ENCODE measurements at regions not wholly inside any gene's neighbourhood (a gene's known extent, or its start where the extent isn't known, plus 50 kb on each side); places are given as distances from the start of the nearest gene placed in this dataset.
A peak's percentile ranks its signal among the peaks of the same experiment; 100 is the strongest.

GRCh38 chr1:239587574-239588369, 201.4 kb downstream of the CHRM3 start:
- no peak for TF ChIP-seq POLR2A (IDR thresholded peaks at IDR 0.05)
- no peak for TF ChIP-seq CTCF (IDR thresholded peaks at IDR 0.05)
- intact Hi-C loops (cut with DNase I), result no loop called here
- no peak overlapping the region for H3K4me3 ChIP-seq
- H3K27ac ChIP-seq, result no peak overlapping the region
- H3K9me3 ChIP-seq, result no peaks in the 10 kb centered on the region
- ATAC-seq (peak in 1 of 4 donors; percentile 43), DNase-seq (no peak)
- H3K36me3 ChIP-seq, result no peaks in the 10 kb centered on the region
- H3K4me1 ChIP-seq, result no peaks in the 10 kb centered on the region
- H3K27me3 ChIP-seq, result no peaks in the 10 kb centered on the region
- WGBS (ENCODE audit: insufficient coverage, low coverage, low lambda C conversion rate, missing lambda C conversion rate), result 43% methylated on average over 6 of the region's 6 CpGs

- H3K27ac ChIP-seq, result no peak overlapping the region
- ATAC-seq (no peak), DNase-seq (no peak)
- no peaks in the 10 kb centered on the region for H3K4me1 ChIP-seq
- no peaks in the 10 kb centered on the region for H3K27me3 ChIP-seq
- no peaks in the 10 kb centered on the region for H3K9me3 ChIP-seq
- no peaks in the 10 kb centered on the region for H3K36me3 ChIP-seq
- no peak overlapping the region for H3K4me3 ChIP-seq
- intact Hi-C loops (cut with DNase I), result no loop called here
- no peak for TF ChIP-seq CTCF (IDR thresholded peaks at IDR 0.05)
- TF ChIP-seq POLR2A (IDR thresholded peaks at IDR 0.05), result no peak
These were observed 204.2 kb downstream of the CHRM3 start for GRCh38 chr1:239590556-239590955.

- no peaks in the 10 kb centered on the region for H3K27me3 ChIP-seq
- no peak overlapping the region for H3K4me3 ChIP-seq
- no peaks in the 10 kb centered on the region for H3K36me3 ChIP-seq
- 73% methylated on average over 4 of the region's 4 CpGs for WGBS (ENCODE audit: insufficient coverage, low coverage, low lambda C conversion rate, missing lambda C conversion rate)
- H3K9me3 ChIP-seq, result no peaks in the 10 kb centered on the region
- DNase-seq (no peak), ATAC-seq (no peak)
- TF ChIP-seq CTCF (IDR thresholded peaks at IDR 0.05) (no peak), POLR2A (IDR thresholded peaks at IDR 0.05) (no peak)
- H3K27ac ChIP-seq, result no peak overlapping the region
- no peaks in the 10 kb centered on the region for H3K4me1 ChIP-seq
- intact Hi-C loops (cut with DNase I), result no loop called here
These were observed 207.2 kb downstream of the CHRM3 start for GRCh38 chr1:239593527-239593926.

- no peaks in the 10 kb centered on the region for H3K27me3 ChIP-seq
- intact Hi-C loops (cut with DNase I), result no loop called here
- H3K4me1 ChIP-seq, result no peaks in the 10 kb centered on the region
- H3K27ac ChIP-seq, result no peak overlapping the region
- no peak for ATAC-seq
- no peaks in the 10 kb centered on the region for H3K36me3 ChIP-seq
- TF ChIP-seq POLR2A (IDR thresholded peaks at IDR 0.05), result no peak
- TF ChIP-seq CTCF (IDR thresholded peaks at IDR 0.05), result no peak
- no peaks in the 10 kb centered on the region for H3K9me3 ChIP-seq
- DNase-seq, result no peak
- no peak overlapping the region for H3K4me3 ChIP-seq
These were observed 214.2 kb downstream of the CHRM3 start for GRCh38 chr1:239600588-239600987.

GRCh38 chr1:239601108-239601507, 214.7 kb downstream of the CHRM3 start:
- H3K36me3 ChIP-seq, result no peaks in the 10 kb centered on the region
- TF ChIP-seq POLR2A (IDR thresholded peaks at IDR 0.05) (no peak), CTCF (IDR thresholded peaks at IDR 0.05) (no peak)
- H3K27me3 ChIP-seq, result no peaks in the 10 kb centered on the region
- H3K27ac ChIP-seq, result no peak overlapping the region
- H3K9me3 ChIP-seq, result no peaks in the 10 kb centered on the region
- no peak for ATAC-seq
- intact Hi-C loops (cut with DNase I), result no loop called here
- DNase-seq, result no peak
- no peak overlapping the region for H3K4me3 ChIP-seq
- H3K4me1 ChIP-seq, result no peaks in the 10 kb centered on the region

Measured in right lobe of liver (tissue), 6 donors.